HL-60 (cell line): ENCODE measurements at regions not wholly inside any gene's neighbourhood (a gene's known extent, or its start where the extent isn't known, plus 50 kb on each side); places are given as distances from the start of the nearest gene placed in this dataset.
"Not testable (repeated sequence)": the region's sequence is repeated elsewhere in the genome, so short reads cannot be mapped to it uniquely, and the experiment has no call there.

Experiments used
- CTCF ChIP-seq: IDR thresholded peaks from one replicate; pipeline ENCODE4 v1.5.1; 2011; ENCODE audit warnings: low read length, control low read depth, inconsistent platforms; ENCODE audit not compliant: insufficient read depth
- GABPA ChIP-seq: IDR thresholded peaks from 2 replicates; pipeline ENCODE4 v1.6.1; 2012; ENCODE audit warnings: low read depth

- TF ChIP-seq CTCF, GABPA: not testable (repeated sequence)
Measured at GRCh38 chr5:177665172-177665571, 65.2 kb downstream of the B4GALT7 start.
